OCI-LY3 (cell line): ENCODE measurements at regions not wholly inside any gene's neighbourhood (a gene's known extent, or its start where the extent isn't known, plus 50 kb on each side); places are given as distances from the start of the nearest gene placed in this dataset.

Experiments used
- CTCF ChIP-seq: fragments of 200-600, 300-600 bp; sonication (generic); IDR thresholded peaks from 2 replicates; pipeline ENCODE4 v1.5.1; 2014; ENCODE audit warnings: antibody characterized with exemption, low read length, low read depth
- EZH2phosphoT487 ChIP-seq: fragments of 200-600 bp; shearing (Covaris generic); IDR thresholded peaks from 2 replicates; pipeline ENCODE4 v1.6.1; 2018; ENCODE audit warnings: antibody characterized with exemption, mixed run types, low read depth

DNA sequence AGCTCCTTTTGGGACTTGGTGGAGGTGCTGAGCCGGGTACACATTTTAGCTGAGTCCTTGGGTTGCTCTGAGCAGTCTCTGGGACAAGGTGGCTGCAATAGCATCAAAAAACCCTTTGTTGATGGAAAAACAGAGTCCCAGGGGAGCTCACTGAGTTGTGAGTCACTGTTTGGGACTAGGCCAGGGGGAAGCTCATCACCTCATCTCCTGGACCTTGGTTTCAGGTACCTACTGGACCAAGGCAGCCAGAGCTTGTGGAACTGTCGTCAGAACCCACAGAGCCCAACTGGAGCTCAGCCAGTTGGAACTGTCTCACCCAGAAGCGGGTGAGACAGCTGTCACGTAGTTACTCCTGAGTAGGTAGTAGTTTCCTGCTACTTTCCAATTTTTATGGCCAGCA lies 146.7 kb downstream of the HLX start:
- TF ChIP-seq CTCF: no peak
- no peak for TF ChIP-seq EZH2phosphoT487
